ENCODE measurements at regions not wholly inside any gene's neighbourhood (a gene's known extent, or its start where the extent isn't known, plus 50 kb on each side); places are given as distances from the start of the nearest gene placed in this dataset.
"Not testable (repeated sequence)": the region's sequence is repeated elsewhere in the genome, so short reads cannot be mapped to it uniquely, and the experiment has no call there.

DNA sequence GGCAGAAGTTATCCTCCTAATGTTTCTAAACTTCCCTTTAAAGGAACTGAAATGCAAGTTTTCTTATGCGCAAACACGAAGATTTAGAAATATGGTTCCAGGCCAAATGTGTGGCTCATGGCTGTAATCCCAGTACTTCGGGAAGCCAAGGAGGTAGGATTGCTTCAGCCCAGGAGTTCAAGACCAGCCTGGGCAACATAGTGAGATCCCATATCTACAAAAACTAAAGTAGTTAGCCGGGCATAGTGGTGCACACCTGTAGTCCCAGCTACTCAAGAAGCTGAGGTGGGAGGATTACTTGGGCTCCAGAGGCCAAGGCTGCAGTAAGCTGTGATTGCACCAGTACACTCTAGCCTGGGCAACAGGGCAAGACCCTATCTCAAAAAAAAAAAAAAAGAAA, 95.8 kb upstream of the SCAF8 start:
- ATAC-seq (no peak), DNase-seq (no peak)
- intact Hi-C loops (cut with DNase I), result no loop called here
- H3K27me3 ChIP-seq, result no peaks in the 10 kb centered on the region
- H3K4me1 ChIP-seq, result peaks cover 0 to 6% (median 0%) of the 10 kb centered on the region in 9 donors
- H3K36me3 ChIP-seq, result no peaks in the 10 kb centered on the region
- H3K4me3 ChIP-seq, result no peak overlapping the region
- H3K27ac ChIP-seq, result no peak overlapping the region
- H3K9me3 ChIP-seq, result peaks cover 0 to 11% (median 4%) of the 10 kb centered on the region in 11 donors
- TF ChIP-seq, protein P1, sequence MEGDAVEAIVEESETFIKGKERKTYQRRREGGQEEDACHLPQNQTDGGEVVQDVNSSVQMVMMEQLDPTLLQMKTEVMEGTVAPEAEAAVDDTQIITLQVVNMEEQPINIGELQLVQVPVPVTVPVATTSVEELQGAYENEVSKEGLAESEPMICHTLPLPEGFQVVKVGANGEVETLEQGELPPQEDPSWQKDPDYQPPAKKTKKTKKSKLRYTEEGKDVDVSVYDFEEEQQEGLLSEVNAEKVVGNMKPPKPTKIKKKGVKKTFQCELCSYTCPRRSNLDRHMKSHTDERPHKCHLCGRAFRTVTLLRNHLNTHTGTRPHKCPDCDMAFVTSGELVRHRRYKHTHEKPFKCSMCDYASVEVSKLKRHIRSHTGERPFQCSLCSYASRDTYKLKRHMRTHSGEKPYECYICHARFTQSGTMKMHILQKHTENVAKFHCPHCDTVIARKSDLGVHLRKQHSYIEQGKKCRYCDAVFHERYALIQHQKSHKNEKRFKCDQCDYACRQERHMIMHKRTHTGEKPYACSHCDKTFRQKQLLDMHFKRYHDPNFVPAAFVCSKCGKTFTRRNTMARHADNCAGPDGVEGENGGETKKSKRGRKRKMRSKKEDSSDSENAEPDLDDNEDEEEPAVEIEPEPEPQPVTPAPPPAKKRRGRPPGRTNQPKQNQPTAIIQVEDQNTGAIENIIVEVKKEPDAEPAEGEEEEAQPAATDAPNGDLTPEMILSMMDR (IDR thresholded peaks at IDR 0.05), result no peak
- WGBS, 2 donors, result 92 to 96% methylated on average over 4 of the region's 4 CpGs

DNA sequence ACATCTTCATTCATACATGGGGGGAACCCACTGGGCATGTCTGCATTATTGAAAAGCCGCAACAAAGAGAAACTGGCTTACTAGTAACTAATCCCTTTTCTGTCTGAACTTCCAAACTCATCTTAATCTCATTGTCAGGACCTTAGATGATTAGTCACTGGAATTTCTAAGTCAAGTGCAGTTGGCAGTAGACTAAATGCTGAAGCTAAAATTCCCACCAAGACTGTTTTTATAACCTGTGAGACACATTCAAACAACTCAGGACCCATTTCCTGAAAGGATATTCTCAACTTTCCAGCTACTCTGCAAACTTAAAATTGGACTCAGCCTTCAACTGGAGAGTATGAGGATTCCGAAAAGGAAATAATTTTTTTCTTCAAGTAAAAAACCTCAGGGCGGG, 94.8 kb upstream of the SCAF8 start:
- intact Hi-C loops (cut with DNase I), result loop anchor here in 1 of 10 donors (2.0 kb wide), 1 partner anchor 36 kb away; no protein-coding TSS in a partner anchor
- no peaks in the 10 kb centered on the region for H3K36me3 ChIP-seq
- H3K4me1 ChIP-seq, result peaks cover 0 to 5% (median 0%) of the 10 kb centered on the region in 9 donors
- H3K27ac ChIP-seq, result no peak overlapping the region
- WGBS, 2 donors, result 56 to 67% methylated on average over 3 of the region's 3 CpGs
- no peaks in the 10 kb centered on the region for H3K27me3 ChIP-seq
- no peak overlapping the region for H3K4me3 ChIP-seq
- ATAC-seq (peak in 4 of 8 donors; percentile 17 to 58 (median 38)), DNase-seq (no peak)
- H3K9me3 ChIP-seq, result peaks cover 0 to 7% (median under 1%) of the 10 kb centered on the region in 11 donors
- TF ChIP-seq, protein P1 (IDR thresholded peaks at IDR 0.05), result no peak

DNA sequence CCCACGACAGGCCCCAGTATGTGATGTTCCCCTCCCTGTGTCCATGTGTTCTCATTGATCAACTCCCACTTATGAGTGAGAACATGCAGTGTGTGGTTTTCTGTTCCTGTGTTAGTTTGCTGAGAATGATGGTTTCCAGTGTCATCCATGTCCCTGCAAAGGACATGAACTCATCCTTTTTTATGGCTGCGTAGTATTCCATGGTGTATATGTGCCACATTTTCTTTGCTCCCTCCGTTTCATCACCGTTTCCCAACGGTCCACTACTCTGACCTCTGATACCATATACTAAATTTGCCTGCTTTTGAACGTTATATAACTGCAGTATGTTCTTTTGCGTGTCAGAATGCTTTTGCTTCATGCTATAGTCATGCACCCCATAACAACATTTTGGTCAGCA, 94.0 kb upstream of the SCAF8 start:
- not testable (repeated sequence) for ATAC-seq, H3K27me3 ChIP-seq, H3K9me3 ChIP-seq, H3K4me1 ChIP-seq, H3K4me3 ChIP-seq, DNase-seq, H3K36me3 ChIP-seq, H3K27ac ChIP-seq
- WGBS, 2 donors, result 90 to 91% methylated on average over 7 of the region's 7 CpGs
- intact Hi-C loops (cut with DNase I), result loop anchor here in 1 of 10 donors (2.0 kb wide), 1 partner anchor 36 kb away; no protein-coding TSS in a partner anchor

DNA sequence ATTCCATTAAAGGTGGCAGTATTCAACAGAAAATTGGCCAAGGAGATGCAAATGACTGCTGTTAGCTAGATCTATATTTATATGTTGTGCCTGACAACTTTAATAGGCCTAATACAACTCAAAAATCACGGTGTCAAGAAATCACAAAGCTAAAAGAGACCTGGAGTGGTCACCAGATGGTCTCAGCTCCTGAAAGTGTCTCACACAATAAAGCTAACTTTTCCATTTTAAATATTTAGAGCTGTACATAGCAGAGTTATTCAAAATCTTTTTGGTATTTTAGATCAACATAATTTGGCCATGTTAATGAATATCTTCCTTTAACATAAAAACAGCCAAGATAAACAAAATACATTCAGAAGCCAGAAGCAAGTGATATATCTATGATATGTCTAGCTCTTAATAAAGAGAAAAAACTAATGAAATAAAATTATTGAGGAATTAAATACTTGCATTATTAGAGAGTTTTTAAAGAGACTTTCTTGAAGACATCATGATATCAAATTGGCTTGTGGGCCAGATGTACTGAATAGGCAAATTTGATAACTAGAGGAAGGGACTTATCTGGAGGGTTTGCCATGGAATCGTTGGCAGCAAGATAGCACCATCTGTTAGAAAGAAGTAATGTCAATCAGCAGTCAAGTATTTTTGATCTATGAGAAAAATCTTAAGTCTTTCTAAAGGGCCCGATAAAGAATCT, 84.9 kb upstream of the SCAF8 start:
- intact Hi-C loops (cut with DNase I), result no loop called here
- 59 to 69% methylated on average over 3 of the region's 3 CpGs for WGBS, 2 donors
- Histone ChIP-seq H3K27me3 (no peaks in the 10 kb centered on the region), H3K36me3 (no peaks in the 10 kb centered on the region), H3K4me3 (no peak overlapping the region), H3K27ac (no peak overlapping the region), H3K4me1 (peaks cover 0 to 13% (median 3%) of the 10 kb centered on the region in 9 donors), H3K9me3 (no peaks in the 10 kb centered on the region)
- ATAC-seq (no peak), DNase-seq (no peak)
- TF ChIP-seq, protein P1 (IDR thresholded peaks at IDR 0.05), result no peak

DNA sequence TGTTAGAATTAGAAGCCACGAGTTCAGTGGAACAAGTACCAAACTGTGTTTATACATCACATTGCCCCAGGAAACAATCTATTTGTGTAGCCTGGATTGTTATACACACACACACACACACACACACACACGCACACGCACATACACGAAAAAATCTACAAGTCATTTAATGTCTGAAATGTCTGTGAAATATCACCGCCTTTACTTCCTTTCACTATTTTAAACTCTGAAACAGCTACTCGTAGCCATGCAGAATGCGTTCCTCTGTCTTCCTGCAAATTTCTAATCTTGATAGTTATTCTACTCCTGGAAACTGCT, 84.4 kb upstream of the SCAF8 start:
- ATAC-seq, result no peak
- DNase-seq, result no peak
- H3K36me3 ChIP-seq, result no peaks in the 10 kb centered on the region
- intact Hi-C loops (cut with DNase I), result no loop called here
- no peak overlapping the region for H3K4me3 ChIP-seq
- H3K27me3 ChIP-seq, result no peaks in the 10 kb centered on the region
- WGBS, 2 donors, result 79 to 80% methylated on average over 7 of the region's 7 CpGs
- TF ChIP-seq, protein P1 (IDR thresholded peaks at IDR 0.05), result no peak
- H3K27ac ChIP-seq, result no peak overlapping the region
- H3K9me3 ChIP-seq, result no peaks in the 10 kb centered on the region
- H3K4me1 ChIP-seq, result peaks cover 0 to 17% (median 7%) of the 10 kb centered on the region in 9 donors

Data from heart right ventricle (tissue), 16 donors.